ENCODE measurements at regions not wholly inside any gene's neighbourhood (a gene's known extent, or its start where the extent isn't known, plus 50 kb on each side); places are given as distances from the start of the nearest gene placed in this dataset.

DNA sequence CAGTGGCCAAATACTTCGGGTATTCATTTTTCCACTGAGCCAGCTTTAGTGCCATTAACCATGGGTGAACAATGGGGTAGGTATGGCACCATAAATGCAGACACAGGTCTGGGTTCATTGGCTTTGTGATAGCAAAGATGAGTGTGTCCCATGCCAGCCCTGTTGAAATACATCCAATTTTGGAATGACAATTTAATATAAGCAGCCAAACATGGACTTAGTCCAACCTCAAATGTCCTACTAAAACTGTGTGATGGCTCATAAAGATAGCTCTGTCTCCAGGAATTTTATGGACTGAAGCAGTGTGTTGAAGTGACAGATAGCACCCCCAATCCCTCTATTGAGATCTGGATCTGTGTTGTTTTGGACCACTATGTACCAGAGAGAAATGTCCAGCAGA is 514.9 kb downstream of the RASEF start:
- H3K9me3 Mint-ChIP-seq (ENCODE audit: insufficient read depth): no peaks in the 10 kb centered on the region
- no peak overlapping the region for H3K4me2 ChIP-seq (replicated peaks; ENCODE audit: low read depth, low read length, poor library complexity, severe bottlenecking)
- no peak overlapping the region for H3K4me3 Mint-ChIP-seq
- no peaks in the 10 kb centered on the region for H3K4me1 ChIP-seq (ENCODE audit: control insufficient read depth in 2 of 2, insufficient read depth in 2 of 2, low read length in 2 of 2)
- no peak overlapping the region for H3K27ac Mint-ChIP-seq
- intact Hi-C loops (cut with micrococcal nuclease): no loop called here
- no peaks in the 10 kb centered on the region for H3K4me1 Mint-ChIP-seq
- H3K36me3 ChIP-seq (replicated peaks in 1 of 2; ENCODE audit: control extremely low read depth in 1 of 2, control insufficient read depth in 1 of 2, extremely low read depth in 1 of 2, insufficient read depth in 2 of 2, low read length in 1 of 2): no peaks in the 10 kb centered on the region
- H3K27ac ChIP-seq (ENCODE audit: low read length in 2 of 2): no peak overlapping the region
- no peaks in the 10 kb centered on the region for H3K79me2 ChIP-seq (ENCODE audit: control insufficient read depth, insufficient read depth, low read length)
- no peak for DNase-seq
- ATAC-seq (ENCODE audit: low read depth): no peak
- H3K27me3 ChIP-seq (replicated peaks in 1 of 4; ENCODE audit: control extremely low read depth in 1 of 4, control insufficient read depth in 3 of 4, insufficient read depth in 4 of 4, low read length in 3 of 4): no peaks in the 10 kb centered on the region
- WGBS (ENCODE audit: insufficient coverage): no CpG with 5 or more reads among the region's 1 CpG
- ChIA-PET CTCF (interaction anchor here (1.3 kb wide), 1 partner anchor 18 kb away, joined by 3 read pairs; no protein-coding TSS in a partner anchor), POLR2A (no interaction called here)
- no peak overlapping the region for H3K9ac ChIP-seq (ENCODE audit: low read length)
- H2AFZ ChIP-seq (ENCODE audit: insufficient read depth, low read depth, low read length, poor library complexity, severe bottlenecking): no peak overlapping the region
- H3K9me3 ChIP-seq (ENCODE audit: control extremely low read depth in 1 of 3, control insufficient read depth in 2 of 3, insufficient read depth in 1 of 3, low read length in 2 of 3): no peaks in the 10 kb centered on the region
- H3K4me3 ChIP-seq (ENCODE audit: control extremely low read depth in 1 of 5, extremely low read depth in 1 of 5, insufficient read depth in 1 of 5, low read depth in 2 of 5, low read length in 4 of 5): no peak overlapping the region
- H3K27me3 Mint-ChIP-seq: no peaks in the 10 kb centered on the region
- TF ChIP-seq, protein P1, sequence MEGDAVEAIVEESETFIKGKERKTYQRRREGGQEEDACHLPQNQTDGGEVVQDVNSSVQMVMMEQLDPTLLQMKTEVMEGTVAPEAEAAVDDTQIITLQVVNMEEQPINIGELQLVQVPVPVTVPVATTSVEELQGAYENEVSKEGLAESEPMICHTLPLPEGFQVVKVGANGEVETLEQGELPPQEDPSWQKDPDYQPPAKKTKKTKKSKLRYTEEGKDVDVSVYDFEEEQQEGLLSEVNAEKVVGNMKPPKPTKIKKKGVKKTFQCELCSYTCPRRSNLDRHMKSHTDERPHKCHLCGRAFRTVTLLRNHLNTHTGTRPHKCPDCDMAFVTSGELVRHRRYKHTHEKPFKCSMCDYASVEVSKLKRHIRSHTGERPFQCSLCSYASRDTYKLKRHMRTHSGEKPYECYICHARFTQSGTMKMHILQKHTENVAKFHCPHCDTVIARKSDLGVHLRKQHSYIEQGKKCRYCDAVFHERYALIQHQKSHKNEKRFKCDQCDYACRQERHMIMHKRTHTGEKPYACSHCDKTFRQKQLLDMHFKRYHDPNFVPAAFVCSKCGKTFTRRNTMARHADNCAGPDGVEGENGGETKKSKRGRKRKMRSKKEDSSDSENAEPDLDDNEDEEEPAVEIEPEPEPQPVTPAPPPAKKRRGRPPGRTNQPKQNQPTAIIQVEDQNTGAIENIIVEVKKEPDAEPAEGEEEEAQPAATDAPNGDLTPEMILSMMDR (IDR thresholded peaks at IDR 0.05): no peak
- TF ChIP-seq EZH2 (IDR thresholded peaks at IDR 0.05; ENCODE audit: borderline replicate concordance, insufficient read depth, low read depth, low read length, poor library complexity, severe bottlenecking): no peak
- H4K20me1 ChIP-seq (ENCODE audit: control insufficient read depth, insufficient read depth, low read length, poor library complexity, severe bottlenecking): no peaks in the 10 kb centered on the region

DNA sequence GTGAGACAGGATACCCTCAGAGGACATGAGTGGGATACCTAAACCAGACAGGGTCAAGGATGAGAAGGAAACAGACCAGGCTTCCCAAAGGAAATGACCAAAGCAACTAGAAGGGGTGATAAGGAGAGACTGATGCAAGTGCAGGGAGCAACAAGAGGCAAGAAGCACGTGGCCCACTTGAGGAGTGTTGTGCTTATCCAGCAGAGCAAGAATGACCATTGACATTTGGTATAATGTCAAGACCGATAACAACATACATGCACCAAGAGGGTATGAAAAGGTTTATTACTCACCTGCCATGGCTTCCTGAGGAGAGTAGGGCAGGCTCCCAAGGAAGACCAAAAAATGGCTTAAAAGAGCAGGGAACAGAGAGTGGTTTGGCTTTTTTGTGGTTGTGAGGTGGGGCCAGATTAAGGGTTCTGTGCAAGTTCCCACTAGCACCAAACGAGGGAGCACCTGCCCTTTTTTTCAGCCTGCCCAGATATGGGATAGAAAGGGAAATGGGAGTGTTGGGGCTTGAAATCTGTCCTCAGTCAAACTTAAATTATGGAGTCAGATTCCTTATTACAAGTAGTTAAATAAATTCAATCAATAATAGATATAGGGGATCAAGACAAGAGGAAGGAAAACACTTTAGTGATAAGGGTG is 513.6 kb downstream of the RASEF start:
- DNase-seq: no peak
- no peaks in the 10 kb centered on the region for H3K4me1 ChIP-seq (ENCODE audit: control insufficient read depth in 2 of 2, insufficient read depth in 2 of 2, low read length in 2 of 2)
- 79% methylated on average over 2 of the region's 3 CpGs for WGBS (ENCODE audit: insufficient coverage)
- Mint-ChIP-seq H3K27ac (no peak overlapping the region), H3K4me3 (no peak overlapping the region), H3K9me3 (ENCODE audit: insufficient read depth) (no peaks in the 10 kb centered on the region), H3K4me1 (no peaks in the 10 kb centered on the region), H3K27me3 (no peaks in the 10 kb centered on the region)
- no peak overlapping the region for H2AFZ ChIP-seq (ENCODE audit: insufficient read depth, low read depth, low read length, poor library complexity, severe bottlenecking)
- ATAC-seq (ENCODE audit: low read depth): no peak
- H3K4me3 ChIP-seq (ENCODE audit: control extremely low read depth in 1 of 5, extremely low read depth in 1 of 5, insufficient read depth in 1 of 5, low read depth in 2 of 5, low read length in 4 of 5): no peak overlapping the region
- no peaks in the 10 kb centered on the region for H4K20me1 ChIP-seq (ENCODE audit: control insufficient read depth, insufficient read depth, low read length, poor library complexity, severe bottlenecking)
- H3K27ac ChIP-seq (ENCODE audit: low read length in 2 of 2): no peak overlapping the region
- ChIA-PET CTCF (no interaction called here), POLR2A (no interaction called here)
- H3K36me3 ChIP-seq (replicated peaks in 1 of 2; ENCODE audit: control extremely low read depth in 1 of 2, control insufficient read depth in 1 of 2, extremely low read depth in 1 of 2, insufficient read depth in 2 of 2, low read length in 1 of 2): no peaks in the 10 kb centered on the region
- H3K9ac ChIP-seq (ENCODE audit: low read length): no peak overlapping the region
- intact Hi-C loops (cut with micrococcal nuclease): no loop called here
- H3K9me3 ChIP-seq (ENCODE audit: control extremely low read depth in 1 of 3, control insufficient read depth in 2 of 3, insufficient read depth in 1 of 3, low read length in 2 of 3): no peaks in the 10 kb centered on the region
- no peaks in the 10 kb centered on the region for H3K27me3 ChIP-seq (replicated peaks in 1 of 4; ENCODE audit: control extremely low read depth in 1 of 4, control insufficient read depth in 3 of 4, insufficient read depth in 4 of 4, low read length in 3 of 4)
- H3K79me2 ChIP-seq (ENCODE audit: control insufficient read depth, insufficient read depth, low read length): no peaks in the 10 kb centered on the region
- TF ChIP-seq, protein P1 (IDR thresholded peaks at IDR 0.05): no peak
- TF ChIP-seq EZH2 (IDR thresholded peaks at IDR 0.05; ENCODE audit: borderline replicate concordance, insufficient read depth, low read depth, low read length, poor library complexity, severe bottlenecking): no peak
- no peak overlapping the region for H3K4me2 ChIP-seq (replicated peaks; ENCODE audit: low read depth, low read length, poor library complexity, severe bottlenecking)
